GM18511 (cell line): ENCODE measurements at regions not wholly inside any gene's neighbourhood (a gene's known extent, or its start where the extent isn't known, plus 50 kb on each side); places are given as distances from the start of the nearest gene placed in this dataset.

Experiments used
- ATAC-seq: cut with Tn5 transposase; IDR thresholded peaks from one replicate; pipeline ENCODE4 v1.9.1; 2021; ENCODE audit warnings: mild to moderate bottlenecking, moderate library complexity; ENCODE audit not compliant: unreplicated experiment

DNA sequence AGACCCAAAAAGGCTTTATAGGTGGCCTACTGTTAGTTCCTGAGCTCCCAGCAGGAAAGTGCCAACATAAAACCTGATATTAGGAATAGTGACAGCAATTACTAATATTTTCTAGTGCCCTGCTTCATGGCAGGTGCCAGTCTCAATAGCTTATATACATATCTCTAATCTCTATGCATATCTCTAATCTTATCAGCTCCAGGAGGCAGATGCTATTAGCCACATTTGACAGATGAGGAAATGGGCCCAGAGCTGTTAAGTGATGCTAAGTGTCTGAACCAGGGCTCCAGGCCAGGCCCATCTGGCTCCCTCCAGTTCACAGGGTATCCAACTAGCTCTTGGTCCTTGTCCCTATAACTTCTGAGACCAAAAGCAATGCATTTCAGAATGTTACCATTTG lies 142.5 kb downstream of the CHIC2 start:
- ATAC-seq = no peak

DNA sequence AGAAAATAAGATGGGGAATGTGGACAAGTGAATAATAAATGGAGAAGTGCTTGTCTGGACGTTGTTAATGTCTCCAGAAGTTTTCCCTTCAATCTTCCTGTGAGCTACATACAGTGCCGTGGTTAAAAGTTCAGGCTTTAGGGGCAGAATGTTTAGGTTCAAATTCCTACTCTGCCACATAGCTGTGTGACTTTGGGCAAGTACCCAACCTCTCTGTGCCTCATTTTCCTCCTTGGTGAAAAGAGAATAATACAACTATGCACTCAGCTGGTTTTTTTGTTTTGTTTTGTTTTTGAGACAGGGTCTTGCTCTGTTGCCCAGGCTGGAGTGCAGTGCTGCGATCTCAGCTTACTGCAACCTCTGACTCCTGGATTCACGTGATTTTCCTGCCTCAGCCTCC lies 143.5 kb downstream of the CHIC2 start:
- ATAC-seq = no peak

DNA sequence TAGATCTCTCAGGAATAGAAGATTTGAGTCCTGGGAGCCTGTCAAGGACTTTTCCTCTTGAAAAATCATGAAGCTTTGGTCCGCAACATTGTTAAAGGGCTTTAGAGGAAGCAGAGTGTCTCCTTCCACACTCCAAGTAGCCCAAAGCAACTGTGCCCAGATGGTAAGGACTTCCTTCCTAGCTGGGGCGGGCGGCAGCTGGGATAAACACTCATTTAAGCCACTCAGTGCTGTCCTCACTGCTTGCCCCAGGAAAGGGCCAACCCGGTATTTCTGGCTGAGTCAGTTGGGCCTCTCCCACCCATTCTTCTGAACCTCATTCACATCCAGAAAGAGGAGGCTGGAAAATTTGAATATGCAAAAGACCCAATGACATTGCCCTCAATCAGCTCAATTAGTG lies 144.3 kb downstream of the CHIC2 start:
- no peak for ATAC-seq

DNA sequence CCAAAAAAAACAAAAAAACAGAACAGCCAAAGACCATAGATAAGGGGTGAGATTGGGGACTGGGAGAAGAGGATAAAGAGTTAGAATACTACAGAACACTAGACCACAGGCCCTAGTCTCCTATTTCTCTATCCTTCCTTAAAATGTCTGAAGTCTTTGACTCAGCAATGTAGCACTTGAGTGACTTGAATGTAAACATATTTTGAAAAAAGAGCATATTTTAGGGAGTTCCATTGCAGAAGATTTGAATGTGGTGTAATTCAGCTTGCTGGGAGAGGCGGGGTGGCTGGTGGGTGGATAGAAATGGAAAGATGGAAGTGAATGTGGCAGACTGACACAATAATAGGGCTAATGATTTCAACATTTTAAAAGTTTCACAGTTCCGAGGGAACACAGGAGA lies 144.9 kb downstream of the CHIC2 start:
- ATAC-seq = no peak

DNA sequence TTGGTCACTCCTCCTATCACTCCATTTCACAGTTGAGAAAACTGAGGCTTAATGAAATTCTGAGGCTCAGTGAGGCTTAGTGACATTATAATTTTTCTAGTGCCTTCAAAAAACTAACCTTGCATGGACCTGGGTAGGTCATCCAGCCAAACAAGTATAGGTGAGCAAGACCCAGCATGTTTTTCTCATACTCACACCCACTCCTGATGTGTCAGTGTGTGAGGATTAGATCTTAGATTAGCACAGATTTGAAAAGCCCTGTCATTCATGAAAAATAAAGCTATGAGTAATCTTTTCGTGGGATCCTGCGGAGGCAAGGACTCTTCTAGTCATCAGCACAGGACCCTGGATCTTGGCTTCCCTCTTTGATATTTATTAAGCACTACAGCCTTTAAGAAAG lies 146.7 kb downstream of the CHIC2 start:
- ATAC-seq = no peak

DNA sequence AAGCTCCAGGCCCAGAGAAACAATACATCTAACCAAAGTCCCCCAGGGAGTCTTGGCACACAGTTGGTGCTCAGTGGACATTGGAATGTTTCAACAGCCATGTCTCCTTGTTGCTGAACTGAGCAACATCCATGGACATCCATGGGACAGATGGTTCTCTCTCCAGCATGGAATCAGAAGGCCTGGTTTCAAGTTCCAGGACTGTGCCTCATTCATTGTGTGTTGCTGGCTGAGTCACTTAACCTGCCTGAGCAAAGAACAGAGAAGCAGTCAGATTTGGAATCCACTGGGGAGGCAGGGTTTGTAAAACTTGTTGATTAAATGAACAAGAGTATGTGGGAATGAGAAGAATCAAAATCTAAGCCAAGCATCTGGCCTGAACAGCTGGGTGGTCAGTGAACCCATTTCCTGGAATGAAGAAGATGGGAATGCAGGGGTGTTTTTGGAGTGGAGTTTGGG lies 147.9 kb downstream of the CHIC2 start:
- ATAC-seq = no peak

DNA sequence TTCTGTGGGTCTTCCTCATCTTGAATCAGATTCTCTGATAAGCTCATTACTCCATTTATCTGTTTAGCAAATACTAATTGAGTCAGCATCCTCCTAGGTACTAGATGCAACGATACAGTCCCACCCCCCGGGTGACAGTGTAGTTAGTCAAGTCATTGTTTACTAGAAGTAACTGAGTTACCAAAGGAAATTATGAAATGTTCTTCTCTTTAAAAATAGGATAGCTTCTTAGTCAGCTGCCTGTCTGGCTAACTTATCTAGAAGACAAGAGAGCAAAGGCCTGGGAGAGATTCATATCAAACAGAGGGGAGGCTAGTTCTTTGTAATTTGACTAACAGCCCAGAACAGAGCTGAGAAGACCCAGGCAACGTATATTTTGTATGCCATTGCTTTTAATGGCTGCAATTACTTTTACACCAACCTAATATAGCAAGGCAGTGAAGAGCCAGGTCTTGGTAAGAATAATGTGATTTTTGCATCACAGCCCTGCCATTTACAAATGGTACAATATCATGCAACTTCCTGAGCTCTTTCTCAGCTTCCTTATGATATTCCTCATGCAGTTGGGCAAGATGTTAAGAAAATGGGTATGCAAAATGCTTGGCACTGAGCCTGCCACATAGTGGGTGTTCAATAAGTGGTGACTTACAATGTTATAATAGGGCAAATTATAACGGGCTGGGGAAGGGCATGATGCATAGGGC lies 149.9 kb downstream of the CHIC2 start:
- ATAC-seq = no peak

DNA sequence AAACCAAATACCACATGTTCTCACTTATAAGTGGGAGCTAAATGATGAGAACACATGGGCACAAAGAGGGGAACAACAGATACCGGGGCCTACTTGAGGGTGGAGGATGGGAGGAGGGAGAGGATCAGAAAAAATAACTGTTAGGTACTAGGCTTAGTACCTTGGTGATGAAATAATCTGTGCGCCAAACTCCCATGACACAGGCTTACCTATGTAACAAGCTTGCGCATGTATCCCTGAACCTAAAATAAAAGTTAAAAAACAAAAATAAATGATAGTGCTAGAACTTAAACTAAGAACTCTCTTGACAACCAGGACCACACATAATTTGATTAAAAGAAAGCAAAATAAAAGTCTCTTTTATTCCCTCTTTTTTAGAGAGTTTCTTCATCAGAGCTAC lies 150.6 kb downstream of the CHIC2 start:
- no peak for ATAC-seq

DNA sequence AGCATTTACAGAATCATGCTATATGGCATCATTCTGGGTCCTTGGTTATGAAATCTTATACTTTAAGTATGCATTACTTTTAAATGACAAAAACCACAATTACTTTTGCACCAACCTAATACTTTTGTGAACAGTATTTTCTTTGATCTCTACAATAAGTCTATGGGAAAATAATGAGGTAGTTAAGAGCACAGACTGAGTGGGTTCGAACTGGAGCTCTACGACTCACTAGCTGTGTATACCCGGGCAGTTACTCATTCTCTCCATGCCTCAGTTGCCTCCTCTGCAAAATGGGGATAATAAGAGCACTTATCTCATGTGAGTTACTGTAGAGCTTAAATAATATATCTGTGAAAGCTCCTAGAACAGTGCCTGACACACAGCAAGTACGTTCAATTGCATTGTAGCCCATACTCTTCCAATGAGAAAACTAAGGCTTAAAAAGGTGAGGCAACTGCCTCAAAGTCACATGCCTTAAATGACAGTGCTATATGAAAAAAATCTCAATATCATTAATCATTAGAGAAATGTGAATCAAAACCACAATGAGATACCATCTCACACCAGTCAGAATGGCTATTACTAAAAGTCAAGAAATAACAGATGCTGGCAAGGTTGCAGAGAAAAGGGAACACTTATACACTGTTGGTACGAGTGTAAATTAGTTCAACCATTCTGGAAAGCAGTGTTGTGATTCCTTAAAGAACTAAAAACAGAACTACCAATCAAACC lies 151.5 kb downstream of the CHIC2 start:
- no peak for ATAC-seq

DNA sequence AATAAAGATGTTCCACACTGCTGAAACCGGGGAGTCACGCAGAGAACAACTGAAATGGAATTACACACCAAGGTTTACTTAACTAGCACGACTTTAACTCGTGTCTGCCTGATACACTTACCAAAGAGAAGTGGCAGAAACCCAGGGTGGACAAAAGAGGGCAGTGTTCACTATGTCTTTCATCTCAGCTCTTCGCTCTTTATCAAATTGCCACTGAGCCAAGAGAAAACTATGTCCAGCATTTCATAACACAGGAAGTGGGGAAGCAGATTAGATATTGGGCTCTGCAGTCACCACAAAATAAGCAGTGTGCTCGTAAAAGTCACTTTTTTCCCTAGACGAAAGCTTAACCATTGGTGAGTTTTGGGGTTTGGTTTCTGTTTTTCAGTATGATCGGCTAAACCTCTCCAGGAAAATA lies 155.7 kb downstream of the CHIC2 start:
- no peak for ATAC-seq

DNA sequence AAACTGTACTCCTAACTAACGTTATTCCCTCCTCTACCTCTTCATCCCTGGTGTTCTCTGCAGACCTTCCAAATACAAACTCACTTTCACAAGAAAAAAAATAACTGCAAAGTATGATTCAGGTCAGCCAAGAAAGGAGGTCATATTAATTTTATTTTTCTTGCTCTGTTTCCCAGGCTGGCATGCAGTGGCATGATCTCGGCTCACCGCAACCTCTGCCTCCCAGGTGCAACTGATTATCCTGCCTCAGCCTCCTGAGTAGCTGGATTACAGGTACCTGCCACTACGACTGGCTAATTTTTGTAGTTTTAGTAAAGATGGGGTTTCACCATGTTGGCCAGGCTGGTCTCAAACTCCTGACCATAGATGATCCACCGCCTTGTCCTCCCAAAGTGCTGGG lies 156.6 kb downstream of the CHIC2 start:
- ATAC-seq = no peak

DNA sequence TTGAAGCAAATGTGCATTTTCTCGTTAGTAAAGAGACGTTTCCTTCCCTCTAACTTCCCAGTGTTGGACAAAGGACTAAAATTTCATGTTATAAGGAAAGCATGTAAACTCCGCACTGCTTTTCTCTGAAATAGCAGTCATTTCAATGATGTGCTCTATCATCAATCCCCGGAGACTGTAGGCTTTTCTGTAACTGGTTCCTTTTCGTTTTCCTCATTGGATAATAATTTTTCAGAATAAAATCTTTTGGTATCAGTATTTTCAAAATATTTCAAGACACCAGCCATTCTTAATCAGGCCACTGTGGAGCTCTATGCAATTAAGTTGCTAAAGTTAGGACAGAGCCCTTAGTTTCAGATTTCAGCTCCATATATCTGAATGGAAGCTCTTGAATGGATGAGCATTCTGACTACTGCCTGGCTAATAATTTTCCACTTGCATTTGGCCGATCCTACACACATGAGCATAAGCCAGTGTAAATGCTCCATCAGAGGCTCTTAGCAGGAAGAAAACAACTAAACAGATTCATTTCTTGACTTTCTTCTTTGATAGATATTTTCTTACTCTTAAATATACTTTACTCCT lies 157.7 kb downstream of the CHIC2 start:
- no peak for ATAC-seq

DNA sequence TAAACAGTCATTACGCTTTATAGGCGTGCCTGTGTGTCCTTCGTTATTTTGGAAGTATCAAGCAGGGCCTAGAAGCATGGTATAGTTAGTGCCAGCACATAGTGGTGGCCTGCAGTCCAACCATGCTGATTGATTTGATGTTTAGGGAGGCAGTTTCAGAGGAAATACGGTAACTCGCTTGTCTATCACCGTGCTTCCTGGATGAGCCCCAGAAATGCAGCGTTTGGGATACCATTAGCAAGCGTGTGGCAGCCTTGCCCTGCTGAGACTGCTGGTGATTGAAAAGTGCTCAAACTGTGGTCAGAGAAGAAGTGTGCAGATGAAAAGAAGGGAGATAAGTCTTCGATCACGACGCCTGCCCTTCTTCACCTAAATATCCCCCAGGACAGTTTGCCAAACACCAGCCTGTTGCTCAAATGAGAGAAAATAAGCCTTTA lies 158.4 kb downstream of the CHIC2 start:
- peak; percentile 60 for ATAC-seq

DNA sequence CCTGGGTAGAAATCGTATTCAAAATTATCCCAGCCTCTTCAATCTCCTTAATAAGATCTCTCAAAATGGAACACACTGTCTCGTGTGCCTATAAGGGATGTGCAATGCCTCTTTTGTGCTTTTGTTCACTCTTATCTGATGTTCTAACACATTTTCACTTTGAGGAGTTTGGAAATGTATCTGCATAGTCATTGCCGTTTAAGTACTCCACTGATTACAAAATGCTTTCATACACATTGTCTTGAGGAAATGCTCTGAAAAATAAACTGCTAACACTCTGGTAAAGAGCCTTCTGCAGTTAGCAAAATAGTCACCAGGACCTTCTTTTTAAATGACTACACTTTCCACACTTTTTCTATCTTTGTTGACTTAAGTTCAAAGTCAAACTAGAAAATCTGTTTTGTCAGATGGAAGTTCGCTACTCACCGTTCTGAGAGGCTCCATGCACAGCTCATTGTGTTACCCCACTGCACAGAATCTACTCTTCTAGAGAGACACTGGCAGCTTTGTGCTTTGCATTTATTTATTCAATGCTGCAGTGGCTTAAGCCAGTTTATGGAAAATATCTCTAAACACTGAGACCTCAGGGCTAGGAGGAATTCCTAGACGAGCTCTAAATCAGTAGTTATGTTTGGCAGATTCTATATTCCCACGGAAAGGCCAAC lies 159.0 kb downstream of the CHIC2 start:
- no peak for ATAC-seq

DNA sequence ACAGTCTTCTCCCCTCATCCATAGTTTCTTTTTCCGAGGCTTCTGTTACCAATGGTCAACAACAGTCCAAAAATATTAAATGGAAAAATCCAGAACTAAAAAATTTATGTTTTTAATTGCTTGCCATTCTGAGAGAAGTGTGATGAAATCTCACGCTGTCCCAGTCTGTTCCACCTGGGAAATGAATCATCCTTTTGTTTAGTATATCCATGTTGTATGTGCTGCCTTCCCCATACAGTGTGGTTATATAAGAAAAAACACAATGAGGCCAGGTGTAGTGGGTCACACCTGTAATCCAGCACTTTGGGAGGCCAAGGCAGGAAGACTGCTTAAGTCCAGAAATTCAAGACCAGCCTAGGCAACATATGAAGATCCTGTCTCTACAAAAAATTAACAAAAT lies 161.6 kb downstream of the CHIC2 start:
- no peak for ATAC-seq

DNA sequence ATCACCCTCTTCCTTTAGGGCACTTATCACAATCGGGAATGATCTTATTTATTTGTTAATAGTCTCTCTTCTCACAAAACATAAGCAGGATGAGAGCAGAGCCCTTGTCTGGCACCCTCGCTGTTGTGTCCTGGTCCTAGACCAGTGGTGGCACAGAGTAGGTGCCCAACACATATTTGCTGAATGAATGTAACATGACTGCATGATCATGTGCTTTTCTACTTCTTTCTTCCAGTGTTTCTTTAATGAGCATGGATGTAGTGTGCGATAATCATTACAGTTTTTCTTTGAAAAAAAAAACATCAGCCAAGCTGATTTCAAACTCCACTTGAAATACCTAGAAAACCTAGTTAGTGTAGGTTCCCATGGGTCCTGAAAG lies 164.1 kb downstream of the CHIC2 start:
- ATAC-seq = no peak

DNA sequence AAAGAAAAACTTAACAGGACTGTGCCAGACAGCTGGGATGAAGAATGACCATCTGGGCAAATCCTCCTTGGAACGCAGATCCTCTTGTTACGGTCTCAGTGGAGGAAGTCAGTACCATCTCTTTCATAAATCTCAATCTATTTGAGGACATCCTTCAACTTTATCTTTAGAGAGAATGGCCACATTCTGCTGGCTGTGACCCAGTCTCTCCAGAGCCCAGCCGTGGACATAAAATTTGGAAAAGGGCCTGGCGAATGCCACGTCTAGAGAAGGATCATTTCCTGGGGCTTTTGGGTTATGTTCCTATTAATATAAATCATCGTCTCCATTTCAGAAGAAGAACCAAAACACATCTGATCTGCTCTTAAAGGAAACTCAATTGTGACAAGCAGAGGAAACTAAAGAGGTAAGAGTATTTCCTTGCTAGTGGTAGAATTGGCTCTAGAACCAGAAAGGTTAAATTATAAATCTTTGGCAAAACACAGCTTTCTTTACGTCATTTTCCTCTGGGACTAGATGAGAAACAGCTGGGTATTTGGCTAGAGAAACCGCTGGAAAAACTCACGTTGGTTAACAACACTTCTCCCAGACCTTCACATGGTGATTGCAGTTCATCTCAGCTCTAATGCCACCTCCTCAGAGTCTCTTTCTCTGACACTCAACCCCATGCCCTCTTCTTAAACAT lies 164.7 kb downstream of the CHIC2 start:
- no peak for ATAC-seq

DNA sequence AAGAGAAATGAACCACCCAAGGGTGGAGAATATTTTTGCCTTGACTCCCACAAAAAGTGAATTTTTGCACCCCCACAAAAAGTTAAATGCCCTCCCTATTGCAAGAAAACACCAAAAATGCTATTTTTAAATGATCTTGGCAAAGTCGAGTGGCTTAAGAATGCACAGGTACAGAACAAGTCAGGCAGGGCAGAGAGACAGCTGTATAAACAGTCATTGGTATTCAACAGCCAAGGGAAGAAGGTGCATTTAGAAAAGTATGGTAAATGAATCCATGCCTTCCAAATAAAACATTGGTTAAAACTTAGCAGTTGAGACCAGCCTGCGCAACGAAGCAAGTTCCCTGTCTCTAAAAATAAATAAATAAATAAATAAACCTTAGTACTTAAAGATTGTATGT lies 169.3 kb downstream of the CHIC2 start:
- no peak for ATAC-seq

DNA sequence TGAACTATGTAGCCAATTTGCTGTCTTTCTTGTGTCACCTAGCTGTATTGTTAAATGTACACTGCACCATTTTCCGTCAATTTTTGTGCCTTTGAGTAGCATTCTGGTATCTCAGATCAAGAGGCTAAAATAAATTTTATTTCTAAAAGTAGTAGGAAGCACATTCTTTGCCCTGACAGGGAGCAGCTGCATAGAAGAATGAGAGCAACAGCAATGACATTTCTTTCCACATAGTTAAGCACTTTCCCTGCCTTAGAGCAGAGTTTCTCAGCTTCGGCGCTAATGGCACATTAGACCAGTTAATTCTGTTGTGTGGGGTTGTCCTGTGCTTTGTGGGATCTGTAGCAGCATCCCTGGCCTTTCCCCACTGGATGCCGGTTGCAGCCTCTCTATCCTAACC lies 173.9 kb downstream of the CHIC2 start:
- ATAC-seq = no peak

DNA sequence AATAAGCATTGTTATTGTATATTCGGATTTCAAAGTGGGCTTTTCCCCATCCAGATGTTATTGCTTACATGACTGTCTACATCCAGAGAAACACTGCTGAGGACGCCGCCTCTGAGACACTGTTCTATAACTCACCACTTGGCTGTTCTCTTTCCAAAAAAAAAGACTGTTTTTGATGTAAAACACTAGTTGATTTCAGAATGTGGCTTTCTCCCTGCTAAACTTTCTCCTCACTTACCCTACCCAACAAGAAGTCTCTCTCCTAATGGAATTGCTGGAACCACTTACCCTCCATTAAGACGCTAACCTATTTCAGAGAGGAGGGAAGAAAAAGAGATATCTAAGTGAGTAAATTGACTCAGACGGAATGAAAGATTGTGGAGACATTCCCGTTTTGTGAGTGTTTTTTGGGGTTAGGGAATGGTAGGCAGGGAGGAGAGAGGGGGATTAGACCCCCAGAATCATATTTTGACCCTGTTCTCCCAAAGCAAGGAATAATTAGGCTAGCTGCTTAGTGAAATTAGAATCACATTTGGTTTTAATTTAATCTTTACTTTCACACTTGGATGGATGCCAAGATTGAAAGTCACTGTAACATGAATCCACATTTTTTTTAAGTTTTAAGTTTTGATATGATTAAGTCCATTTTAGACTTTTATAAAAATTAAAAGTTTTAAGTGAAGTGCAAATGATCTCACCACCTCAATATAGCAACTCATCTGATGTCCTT lies 174.9 kb downstream of the CHIC2 start:
- ATAC-seq = no peak
